HEK293 (cell line): ENCODE measurements at regions not wholly inside any gene's neighbourhood (a gene's known extent, or its start where the extent isn't known, plus 50 kb on each side); places are given as distances from the start of the nearest gene placed in this dataset.

Source experiments
- CTCF ChIA-PET: fragments of 350-600 bp; formaldehyde crosslinking; extraction: SDS; loops from one replicate; lab custom pipeline; 2021; ENCODE audit warnings: antibody characterized with exemption; lab: Yijun Ruan, JAX
- POLR2A ChIA-PET: fragments of 300-600 bp; formaldehyde crosslinking; extraction: SDS; loops from one replicate; lab custom pipeline; 2020; ENCODE audit warnings: antibody characterized with exemption, inconsistent platforms; lab: Yijun Ruan, JAX
- H3K27ac ChIP-seq: fragments of 200-500 bp; sonication (Bioruptor generic); 2 replicates; pipeline ENCODE4 v1.5.1; 2014; ENCODE audit warnings: low read depth, low read length, control low read depth, inconsistent platforms; ENCODE audit errors: extremely low read depth
- H3K36me3 ChIP-seq, 2 experiments: fragments of 200-500 bp in 1 of 2; sonication (Bioruptor generic) in 1 of 2; 1 replicate in 1 of 2; 2 replicates in 1 of 2; pipeline ENCODE4 v1.5.1; 2014 to 2017; ENCODE audit warnings: inconsistent platforms in 2 of 2, low read length in 2 of 2; ENCODE audit not compliant: control insufficient read depth in 2 of 2, insufficient read depth in 1 of 2
- H3K4me1 ChIP-seq: fragments of 200-500 bp; sonication (Bioruptor generic); 2 replicates; pipeline ENCODE4 v1.5.1; 2014; ENCODE audit warnings: mild to moderate bottlenecking, low read length, inconsistent platforms; ENCODE audit not compliant: control insufficient read depth, insufficient read depth
- H3K4me3 ChIP-seq: 2 replicates; pipeline ENCODE4 v1.5.1; 2011; ENCODE audit warnings: low read depth, mild to moderate bottlenecking, control low read depth, low read length, moderate library complexity
- H3K9me3 ChIP-seq: fragments of 200-500 bp; sonication (Bioruptor generic); 2 replicates; pipeline ENCODE4 v1.5.1; 2014; ENCODE audit warnings: low read depth, low read length, inconsistent platforms; ENCODE audit not compliant: control insufficient read depth, insufficient read depth
- GLIS2 ChIP-seq: fragments of 450-650 bp; formaldehyde crosslinking; IDR thresholded peaks from 2 replicates; pipeline ENCODE4 v1.5.1; 2016; ENCODE audit warnings: missing biosample characterization, missing genetic modification characterization
- PRDM6 ChIP-seq: fragments of 450-650 bp; formaldehyde crosslinking; IDR thresholded peaks from 2 replicates; pipeline ENCODE4 v1.5.1; 2017; ENCODE audit warnings: missing biosample characterization, missing genetic modification characterization
- TRIM28 ChIP-seq: IDR thresholded peaks from 2 replicates; pipeline ENCODE4 v1.6.1; 2011; ENCODE audit warnings: low read length, control low read depth, borderline replicate concordance
- YY1 ChIP-seq: fragments of 450-650 bp; formaldehyde crosslinking; IDR thresholded peaks from 2 replicates; pipeline ENCODE4 v1.5.1; 2018; ENCODE audit warnings: missing biosample characterization, missing genetic modification characterization
- ZBTB6 ChIP-seq: fragments of 450-650 bp; formaldehyde crosslinking; IDR thresholded peaks from 2 replicates; pipeline ENCODE4 v1.5.1; 2017; ENCODE audit warnings: missing biosample characterization, missing genetic modification characterization
- ZNF121 ChIP-seq: fragments of 450-650 bp; formaldehyde crosslinking; IDR thresholded peaks from 2 replicates; pipeline ENCODE4 v1.5.1; 2016; ENCODE audit warnings: missing biosample characterization, missing genetic modification characterization
- ZNF280D ChIP-seq: fragments of 450-650 bp; formaldehyde crosslinking; IDR thresholded peaks from 2 replicates; pipeline ENCODE4 v1.5.1; 2016; ENCODE audit warnings: missing biosample characterization, missing genetic modification characterization
- ZNF341 ChIP-seq: fragments of 450-650 bp; formaldehyde crosslinking; IDR thresholded peaks from 2 replicates; pipeline ENCODE4; 2016; ENCODE audit warnings: low read depth, missing biosample characterization, missing genetic modification characterization
- ZNF362 ChIP-seq: fragments of 450-650 bp; formaldehyde crosslinking; IDR thresholded peaks from 2 replicates; pipeline ENCODE4 v1.5.1; 2016; ENCODE audit warnings: missing biosample characterization, missing genetic modification characterization
- ZNF423 ChIP-seq: fragments of 450-650 bp; formaldehyde crosslinking; IDR thresholded peaks from 2 replicates; pipeline ENCODE4 v1.5.1; 2016; ENCODE audit warnings: missing biosample characterization, missing genetic modification characterization
- ZNF843 ChIP-seq: fragments of 450-650 bp; formaldehyde crosslinking; IDR thresholded peaks from 2 replicates; pipeline ENCODE4 v1.5.1; 2016; ENCODE audit warnings: missing biosample characterization, missing genetic modification characterization

- TF ChIP-seq TRIM28 (no peak), ZBTB6 (tag by site-specific recombination) (no peak), YY1 (tag by site-specific recombination) (no peak)
Observed at GRCh38 chr4:20433097-20433705, 181.5 kb downstream of the SLIT2 start.

GRCh38 chr4:20440170-20440569 lies 188.5 kb downstream of the SLIT2 start:
- no peaks in the 10 kb centered on the region for H3K9me3 ChIP-seq
- CTCF ChIA-PET: no interaction called here
- TF ChIP-seq GLIS2 (tag by site-specific recombination) (no peak), ZNF843 (no peak), TRIM28 (no peak), ZNF121 (tag by site-specific recombination) (no peak)
- TF ChIP-seq, all 188 proteins: peak for 0
- H3K4me1 ChIP-seq: no peaks in the 10 kb centered on the region
- no peaks in the 10 kb centered on the region for H3K36me3 ChIP-seq
- H3K4me3 ChIP-seq: no peak overlapping the region
- POLR2A ChIA-PET: no interaction called here
- H3K27ac ChIP-seq: no peak overlapping the region

More at GRCh38 chr4:20433097-20433705, 181.5 kb downstream of the SLIT2 start:
- Histone ChIP-seq H3K4me3 (no peak overlapping the region), H3K9me3 (no peaks in the 10 kb centered on the region), H3K4me1 (peaks cover 2% of the 10 kb centered on the region), H3K27ac (no peak overlapping the region), H3K36me3 (no peaks in the 10 kb centered on the region)
- CTCF ChIA-PET: interaction anchor here (0.7 to 1.0 kb wide), 2 partner anchors 20 to 22 kb away, joined by 3 read pairs; no protein-coding TSS in a partner anchor
- POLR2A ChIA-PET: no interaction called here

- TF ChIP-seq ZNF423 (tag by site-specific recombination): no peak
- TF ChIP-seq ZNF280D: no peak
- TF ChIP-seq PRDM6 (tag by site-specific recombination): 0 out of 2 replicates have a peak, but pooled peaks have one; percentile 20
- peak; percentile 51; the same call in 1 of the 2 replicates for TF ChIP-seq ZNF362 (tag by site-specific recombination)
- no peak for TF ChIP-seq ZNF341
- Histone ChIP-seq H3K27ac (no peak overlapping the region), H3K9me3 (no peaks in the 10 kb centered on the region), H3K4me1 (no peaks in the 10 kb centered on the region), H3K36me3 (peaks cover 0 to 10% of the 10 kb centered on the region in 2 experiments; a peak in 1 of 3 replicates), H3K4me3 (no peak overlapping the region)
- ChIA-PET POLR2A (no interaction called here), CTCF (interaction anchor here (0.5 kb wide), 1 partner anchor 58 kb away, joined by 3 read pairs; no protein-coding TSS in a partner anchor)
Observed at GRCh38 chr4:20443015-20443805, 191.5 kb downstream of the SLIT2 start.
